Nucleus accumbens (tissue), 56 donors: ENCODE measurements at regions not wholly inside any gene's neighbourhood (a gene's known extent, or its start where the extent isn't known, plus 50 kb on each side); places are given as distances from the start of the nearest gene placed in this dataset.
A peak's percentile ranks its signal among the peaks of the same experiment; 100 is the strongest.
"Not testable (repeated sequence)": the region's sequence is repeated elsewhere in the genome, so short reads cannot be mapped to it uniquely, and the experiment has no call there.

Source experiments
- DNase-seq, 56 donors: peaks; one replicate each; lab custom pipeline; 2025; lab: John Stamatoyannopoulos, UW

- DNase-seq, result no peak
Measured at GRCh38 chr3:194876403-194877095, 190.9 kb downstream of the FAM43A start.

- DNase-seq, result peak in 4 of 56 donors; percentile 3 to 22 (median 6)
Measured at GRCh38 chr3:194877291-194878119, 191.8 kb downstream of the FAM43A start.

- DNase-seq, result no peak
Measured at GRCh38 chr3:194879126-194879877, 193.6 kb downstream of the FAM43A start.

- peak in 20 of 56 donors; percentile 3 to 53 (median 29) for DNase-seq
Measured at GRCh38 chr3:194879991-194880939, 194.6 kb downstream of the FAM43A start.

GRCh38 chr3:194880940-194881925 lies 195.6 kb downstream of the FAM43A start:
- no peak for DNase-seq

GRCh38 chr3:194884649-194885315 lies 199.1 kb downstream of the FAM43A start:
- no peak for DNase-seq

GRCh38 chr3:194885766-194886165 lies 200.1 kb downstream of the FAM43A start:
- no peak for DNase-seq

GRCh38 chr3:194886836-194887235 lies 201.2 kb downstream of the FAM43A start:
- no peak for DNase-seq

- DNase-seq, result not testable (repeated sequence)
Measured at GRCh38 chr3:194888062-194888461, 202.4 kb downstream of the FAM43A start.

- no peak for DNase-seq
Measured at GRCh38 chr3:194888916-194889315, 203.2 kb downstream of the FAM43A start.

- DNase-seq, result no peak
Measured at GRCh38 chr3:194890091-194890490, 204.4 kb downstream of the FAM43A start.

GRCh38 chr3:194893121-194893987 lies 207.7 kb downstream of the FAM43A start:
- no peak for DNase-seq

GRCh38 chr3:194894538-194894937 lies 208.9 kb downstream of the FAM43A start:
- DNase-seq, result no peak

GRCh38 chr3:194900854-194901522 lies 215.3 kb downstream of the FAM43A start:
- no peak for DNase-seq

GRCh38 chr3:194903447-194903846 lies 217.8 kb downstream of the FAM43A start:
- DNase-seq, result not testable (repeated sequence)

- DNase-seq, result not testable (repeated sequence)
Measured at GRCh38 chr3:194904999-194905398, 219.3 kb downstream of the FAM43A start.

GRCh38 chr3:194905696-194906095 lies 220.0 kb downstream of the FAM43A start:
- no peak for DNase-seq
